ENCODE measurements at regions not wholly inside any gene's neighbourhood (a gene's known extent, or its start where the extent isn't known, plus 50 kb on each side); places are given as distances from the start of the nearest gene placed in this dataset.

DNA sequence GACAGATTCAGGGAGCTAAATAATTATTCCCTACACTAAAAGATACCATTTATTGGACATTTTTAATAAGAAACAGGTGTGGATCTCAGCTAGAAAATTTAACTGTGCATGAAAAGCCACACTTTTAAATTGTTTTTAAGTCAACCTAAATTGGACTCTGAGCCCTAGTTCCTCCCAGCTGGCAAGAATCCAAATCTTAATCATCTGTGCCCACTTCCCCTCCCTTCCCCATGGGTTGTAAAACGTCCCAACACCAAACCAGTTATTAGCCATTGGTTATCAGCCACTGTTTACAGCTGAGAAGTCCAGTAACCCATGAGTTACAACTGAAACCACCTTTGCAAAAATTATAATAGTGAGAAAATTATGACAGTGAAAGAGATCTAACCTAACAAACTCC is 125.6 kb upstream of the S100G start:
- TF ChIP-seq, protein P1, sequence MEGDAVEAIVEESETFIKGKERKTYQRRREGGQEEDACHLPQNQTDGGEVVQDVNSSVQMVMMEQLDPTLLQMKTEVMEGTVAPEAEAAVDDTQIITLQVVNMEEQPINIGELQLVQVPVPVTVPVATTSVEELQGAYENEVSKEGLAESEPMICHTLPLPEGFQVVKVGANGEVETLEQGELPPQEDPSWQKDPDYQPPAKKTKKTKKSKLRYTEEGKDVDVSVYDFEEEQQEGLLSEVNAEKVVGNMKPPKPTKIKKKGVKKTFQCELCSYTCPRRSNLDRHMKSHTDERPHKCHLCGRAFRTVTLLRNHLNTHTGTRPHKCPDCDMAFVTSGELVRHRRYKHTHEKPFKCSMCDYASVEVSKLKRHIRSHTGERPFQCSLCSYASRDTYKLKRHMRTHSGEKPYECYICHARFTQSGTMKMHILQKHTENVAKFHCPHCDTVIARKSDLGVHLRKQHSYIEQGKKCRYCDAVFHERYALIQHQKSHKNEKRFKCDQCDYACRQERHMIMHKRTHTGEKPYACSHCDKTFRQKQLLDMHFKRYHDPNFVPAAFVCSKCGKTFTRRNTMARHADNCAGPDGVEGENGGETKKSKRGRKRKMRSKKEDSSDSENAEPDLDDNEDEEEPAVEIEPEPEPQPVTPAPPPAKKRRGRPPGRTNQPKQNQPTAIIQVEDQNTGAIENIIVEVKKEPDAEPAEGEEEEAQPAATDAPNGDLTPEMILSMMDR (IDR thresholded peaks at IDR 0.05; ENCODE audit: insufficient read depth, low read depth, low read length) = no peak
- TF ChIP-seq EZH2 (IDR thresholded peaks at IDR 0.05; ENCODE audit: insufficient read depth, low read length) = no peak

Measured in astrocyte (in vitro differentiated cells and primary cell).